Ovary (tissue), 3 donors: ENCODE measurements at regions not wholly inside any gene's neighbourhood (a gene's known extent, or its start where the extent isn't known, plus 50 kb on each side); places are given as distances from the start of the nearest gene placed in this dataset.

Experiments
- CTCF ChIP-seq, 3 donors: fragments of 450-650 bp in 2 of 3; fragments of 200-600 bp in 1 of 3; IDR thresholded peaks; one replicate each; pipeline versions ENCODE4 v1.5.1 to v1.8.0; 2016 to 2022; ENCODE audit warnings: antibody characterized with exemption in 3 of 3, mild to moderate bottlenecking in 1 of 3
- EP300 ChIP-seq: sonication (generic); formaldehyde crosslinking; IDR thresholded peaks from one replicate; pipeline ENCODE4 v1.6.1; 2017; ENCODE audit warnings: antibody characterized with exemption
- POLR2A ChIP-seq: fragments of 450-650 bp; IDR thresholded peaks from one replicate; pipeline ENCODE4 v1.6.1; 2017; ENCODE audit warnings: antibody characterized with exemption, mild to moderate bottlenecking, moderate library complexity
- donor health status: DM: no; HTN: no; CAD: no.

DNA sequence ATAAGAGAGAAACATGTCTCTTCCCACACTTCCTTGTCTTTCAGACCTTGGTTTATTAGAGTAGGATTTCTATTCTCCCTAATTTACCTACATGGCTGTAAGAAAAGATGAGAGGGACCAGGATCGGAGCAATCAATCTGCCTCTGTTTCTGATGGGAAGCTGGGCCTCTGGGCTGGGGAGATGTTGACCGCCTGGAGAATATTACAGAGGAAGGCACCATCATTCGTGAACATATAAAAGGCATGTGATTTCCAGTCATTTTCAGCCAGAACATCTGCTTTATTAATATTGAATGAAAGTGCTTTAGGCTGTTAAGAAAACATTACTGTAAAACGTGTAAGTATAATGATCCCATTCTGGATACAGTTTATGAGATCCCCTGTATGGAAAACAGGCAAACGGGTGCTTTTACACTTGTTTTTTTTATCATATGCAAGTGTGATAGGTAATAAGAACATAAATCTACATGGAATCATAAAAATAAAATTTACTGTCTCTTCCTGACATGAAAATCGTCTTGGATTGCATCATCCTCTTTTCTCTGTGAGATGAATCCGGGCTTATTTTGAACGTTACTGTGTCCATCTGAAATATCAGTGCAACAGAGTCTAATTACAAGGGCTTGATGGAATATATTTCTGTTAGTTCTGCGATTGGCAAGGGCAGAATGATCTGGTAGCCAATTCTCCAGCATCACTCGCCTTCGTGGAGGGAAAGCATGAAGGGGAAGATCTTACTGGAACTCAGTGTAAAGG, 94.5 kb upstream of the BAIAP2L1 start:
- TF ChIP-seq POLR2A (no peak), CTCF (IDR thresholded peaks at IDR 0.05) (no peak), EP300 (no peak)
